Ovary (tissue), 3 donors: ENCODE measurements at regions not wholly inside any gene's neighbourhood (a gene's known extent, or its start where the extent isn't known, plus 50 kb on each side); places are given as distances from the start of the nearest gene placed in this dataset.

Experiments used
- CTCF ChIP-seq, 3 donors: fragments of 450-650 bp in 2 of 3; fragments of 200-600 bp in 1 of 3; IDR thresholded peaks; one replicate each; pipeline versions ENCODE4 v1.5.1 to v1.8.0; 2016 to 2022; ENCODE audit warnings: antibody characterized with exemption in 3 of 3, mild to moderate bottlenecking in 1 of 3
- POLR2A ChIP-seq: fragments of 450-650 bp; IDR thresholded peaks from one replicate; pipeline ENCODE4 v1.6.1; 2017; ENCODE audit warnings: antibody characterized with exemption, mild to moderate bottlenecking, moderate library complexity
- donor health status: DM: no; HTN: no; CAD: no.

- TF ChIP-seq CTCF (IDR thresholded peaks at IDR 0.05): no peak
- no peak for TF ChIP-seq POLR2A
These were observed 50.4 kb upstream of the HNRNPU start for GRCh38 chr1:244914761-244915160.
